Stomach (tissue), 8 donors: ENCODE measurements at regions not wholly inside any gene's neighbourhood (a gene's known extent, or its start where the extent isn't known, plus 50 kb on each side); places are given as distances from the start of the nearest gene placed in this dataset.

Experiments used
- DNase-seq, 2 donors: peaks; one replicate each; pipeline versions ENCODE4 v3.0.0 to v3.0.0-alpha.2; 2013 to 2019
- H3K27ac ChIP-seq, 5 donors: fragments of 200-600 bp in 4 of 5; sonication (generic) in 4 of 5; one replicate each; pipeline ENCODE4 v1.5.1; 2013 to 2019; ENCODE audit warnings: mild to moderate bottlenecking in 1 of 5, moderate library complexity in 1 of 5
- H3K27me3 ChIP-seq, 3 donors: fragments of 200-600 bp; sonication (generic); one replicate each; pipeline ENCODE4 v1.5.1; 2017 to 2019; ENCODE audit warnings: mixed run types in 1 of 3
- H3K36me3 ChIP-seq, 4 donors: fragments of 200-600 bp; sonication (generic); 1 replicate in 3 of 4; 2 replicates in 1 of 4; pipeline ENCODE4 v1.5.1; 2016 to 2019
- H3K4me1 ChIP-seq, 4 donors: fragments of 200-600 bp; sonication (generic); one replicate each; pipeline ENCODE4 v1.5.1; 2016 to 2019
- H3K4me3 ChIP-seq, 4 donors: fragments of 200-600 bp; sonication (generic) in 3 of 4; one replicate each; pipeline ENCODE4 v1.5.1; 2016 to 2019; ENCODE audit warnings: mild to moderate bottlenecking in 1 of 4
- H3K9me3 ChIP-seq, 4 donors: fragments of 200-600 bp; sonication (generic); one replicate each; pipeline ENCODE4 v1.5.1; 2016 to 2019
- EP300 ChIP-seq: sonication (generic); formaldehyde crosslinking; IDR thresholded peaks from one replicate; pipeline ENCODE4 v1.6.1; 2017; ENCODE audit warnings: antibody characterized with exemption
- POLR2A ChIP-seq, 4 donors: fragments of 450-650 bp; IDR thresholded peaks; one replicate each; pipeline ENCODE4 v1.6.1; 2016; ENCODE audit warnings: antibody characterized with exemption in 4 of 4, control low read depth in 2 of 4, mild to moderate bottlenecking in 1 of 4, moderate library complexity in 1 of 4
- POLR2AphosphoS5 ChIP-seq, 3 donors: sonication (generic); formaldehyde crosslinking; IDR thresholded peaks; one replicate each; pipeline ENCODE4 v1.6.1; 2016; ENCODE audit warnings: antibody characterized with exemption in 3 of 3
- WGBS, 5 donors: extraction: QIAGEN DNeasy Blood & Tissue Kit in 3 of 5; methylation state at CpG; one replicate each; pipeline versions ENCODE4 v1.1.5 to v1.1.7; 2013 to 2018; 5-methylcytosine and 5-hydroxymethylcytosine counted together
- intact Hi-C: fragments of 100-400 bp; cut with DNase I; formaldehyde crosslinking; loops from one replicate; pipeline ENCODE4 v1.15.1; 2023; ENCODE audit warnings: low total_unique reads
- TF ChIP-seq, protein P1 (sequence below), 7 experiments: fragments of 450-650 bp in 4 of 7; fragments of 200-600 bp in 3 of 7; sonication (generic) in 3 of 7; IDR thresholded peaks; one replicate each; pipeline ENCODE4 v1.5.1; 2016 to 2019; ENCODE audit warnings: antibody characterized with exemption in 7 of 7, control low read depth in 2 of 7, mild to moderate bottlenecking in 1 of 7
- donor health status: healthy with polysubstance abuse.
- donor health status: Bipolar disorder and iron deficiency.
- donor health status: healthy.

DNA sequence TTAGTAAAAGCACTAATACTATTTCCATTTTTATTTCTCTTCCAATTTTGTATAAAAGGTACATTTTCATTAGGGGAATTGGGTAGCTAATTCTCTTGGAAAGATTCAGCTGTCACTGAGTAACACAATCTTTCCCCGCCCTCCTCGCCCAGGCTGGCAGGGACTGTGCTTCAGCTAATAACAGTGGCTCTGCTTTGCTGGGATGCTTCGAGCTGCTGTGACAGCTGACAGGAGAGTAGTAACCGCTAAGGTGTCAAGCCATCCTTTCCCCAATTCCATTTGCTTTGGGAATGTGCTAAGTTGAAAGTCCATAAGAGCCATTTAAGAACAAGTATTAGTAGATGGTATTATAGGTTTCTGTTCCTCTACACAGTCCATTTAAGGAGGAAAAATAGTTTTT, 106.7 kb upstream of the NRIP1 start:
- WGBS, 5 donors, result 70 to 90% (median 80%) methylated on average over 4 of the region's 4 CpGs
- Histone ChIP-seq H3K36me3 (no peaks in the 10 kb centered on the region), H3K9me3 (no peaks in the 10 kb centered on the region), H3K27me3 (no peaks in the 10 kb centered on the region), H3K27ac (no peak overlapping the region), H3K4me1 (no peaks in the 10 kb centered on the region), H3K4me3 (no peak overlapping the region)
- intact Hi-C loops, result no loop called here
- TF ChIP-seq, protein P1, sequence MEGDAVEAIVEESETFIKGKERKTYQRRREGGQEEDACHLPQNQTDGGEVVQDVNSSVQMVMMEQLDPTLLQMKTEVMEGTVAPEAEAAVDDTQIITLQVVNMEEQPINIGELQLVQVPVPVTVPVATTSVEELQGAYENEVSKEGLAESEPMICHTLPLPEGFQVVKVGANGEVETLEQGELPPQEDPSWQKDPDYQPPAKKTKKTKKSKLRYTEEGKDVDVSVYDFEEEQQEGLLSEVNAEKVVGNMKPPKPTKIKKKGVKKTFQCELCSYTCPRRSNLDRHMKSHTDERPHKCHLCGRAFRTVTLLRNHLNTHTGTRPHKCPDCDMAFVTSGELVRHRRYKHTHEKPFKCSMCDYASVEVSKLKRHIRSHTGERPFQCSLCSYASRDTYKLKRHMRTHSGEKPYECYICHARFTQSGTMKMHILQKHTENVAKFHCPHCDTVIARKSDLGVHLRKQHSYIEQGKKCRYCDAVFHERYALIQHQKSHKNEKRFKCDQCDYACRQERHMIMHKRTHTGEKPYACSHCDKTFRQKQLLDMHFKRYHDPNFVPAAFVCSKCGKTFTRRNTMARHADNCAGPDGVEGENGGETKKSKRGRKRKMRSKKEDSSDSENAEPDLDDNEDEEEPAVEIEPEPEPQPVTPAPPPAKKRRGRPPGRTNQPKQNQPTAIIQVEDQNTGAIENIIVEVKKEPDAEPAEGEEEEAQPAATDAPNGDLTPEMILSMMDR (IDR thresholded peaks at IDR 0.05), result no peak
- no peak for TF ChIP-seq POLR2AphosphoS5 (IDR thresholded peaks at IDR 0.05)
- no peak for TF ChIP-seq POLR2A (IDR thresholded peaks at IDR 0.05)
- no peak for TF ChIP-seq EP300
- no peak for DNase-seq

DNA sequence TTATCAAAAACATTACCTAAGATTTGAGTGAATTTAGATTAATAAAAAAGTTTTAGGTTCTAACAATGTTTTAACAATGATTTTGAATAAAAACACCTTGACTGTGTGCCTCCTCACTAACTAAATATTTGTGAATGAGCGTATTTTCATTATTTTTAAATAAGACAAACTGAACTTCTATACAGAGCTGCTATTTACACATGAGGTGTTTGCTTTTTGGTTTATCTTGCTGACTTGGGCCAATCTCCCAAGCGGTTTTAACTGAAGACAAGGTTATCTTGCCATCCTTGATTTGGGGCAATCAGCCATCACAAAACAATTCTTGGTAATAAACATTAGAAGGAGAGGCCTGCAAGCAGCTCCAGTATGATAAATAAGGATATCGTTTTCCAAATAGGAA, 108.2 kb upstream of the NRIP1 start:
- Histone ChIP-seq H3K27me3 (no peaks in the 10 kb centered on the region), H3K9me3 (no peaks in the 10 kb centered on the region), H3K4me3 (no peak overlapping the region), H3K36me3 (no peaks in the 10 kb centered on the region), H3K27ac (no peak overlapping the region), H3K4me1 (no peaks in the 10 kb centered on the region)
- no peak for DNase-seq
- 21 to 45% (median 32%) methylated on average over 3 of the region's 3 CpGs for WGBS, 5 donors
- no peak for TF ChIP-seq EP300
- TF ChIP-seq POLR2AphosphoS5 (IDR thresholded peaks at IDR 0.05), result no peak
- TF ChIP-seq POLR2A (IDR thresholded peaks at IDR 0.05), result no peak
- TF ChIP-seq, protein P1 (IDR thresholded peaks at IDR 0.05), result no peak
- intact Hi-C loops, result no loop called here

DNA sequence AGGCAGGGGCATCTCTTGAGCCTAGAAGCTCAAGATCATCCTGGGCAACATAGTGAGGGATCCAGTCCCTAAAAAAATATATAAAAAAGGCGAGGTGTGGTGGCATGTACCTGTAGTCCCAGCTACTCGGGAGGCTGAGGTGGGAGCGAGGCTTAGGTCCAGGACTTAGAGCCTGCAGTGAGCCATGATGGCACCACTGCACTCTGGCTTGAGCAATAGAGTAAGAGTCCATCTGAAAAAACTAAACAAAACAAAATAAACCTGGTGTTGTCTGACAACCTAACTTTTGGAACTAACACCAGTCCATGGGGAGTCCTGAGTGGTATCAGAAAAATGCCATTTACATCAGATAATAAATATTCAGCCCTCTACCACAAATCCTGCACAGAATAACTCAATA, 110.1 kb upstream of the NRIP1 start:
- 87 to 99% (median 97%) methylated on average over 3 of the region's 3 CpGs for WGBS, 5 donors
- intact Hi-C loops, result no loop called here
- Histone ChIP-seq H3K4me1 (no peaks in the 10 kb centered on the region), H3K36me3 (no peaks in the 10 kb centered on the region), H3K27ac (no peak overlapping the region), H3K9me3 (no peaks in the 10 kb centered on the region), H3K27me3 (no peaks in the 10 kb centered on the region), H3K4me3 (no peak overlapping the region)
- DNase-seq, result no peak
- TF ChIP-seq POLR2A (IDR thresholded peaks at IDR 0.05), result no peak
- no peak for TF ChIP-seq POLR2AphosphoS5 (IDR thresholded peaks at IDR 0.05)
- TF ChIP-seq, protein P1 (IDR thresholded peaks at IDR 0.05), result no peak
- no peak for TF ChIP-seq EP300

DNA sequence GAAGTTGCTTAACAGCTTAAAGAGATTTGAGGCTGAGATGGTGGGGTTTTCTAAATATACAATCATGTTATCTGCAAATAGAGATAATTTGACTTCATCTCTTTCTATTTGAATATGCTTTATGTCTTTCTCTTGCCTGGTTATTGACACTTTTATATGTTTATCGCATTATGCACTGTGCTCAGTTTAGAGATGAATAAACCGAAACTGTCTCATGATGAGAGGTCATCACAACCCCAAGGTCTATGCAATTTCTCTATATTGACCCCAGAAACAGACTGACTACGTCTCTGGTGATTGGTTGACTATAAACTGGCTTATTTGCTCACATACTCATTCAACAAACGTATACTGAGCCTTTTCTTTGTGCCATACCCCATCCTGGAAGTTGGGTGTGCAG, 117.9 kb upstream of the NRIP1 start:
- 71 to 85% (median 82%) methylated on average over 4 of the region's 4 CpGs for WGBS, 5 donors
- TF ChIP-seq POLR2AphosphoS5 (IDR thresholded peaks at IDR 0.05) (no peak), EP300 (no peak), POLR2A (IDR thresholded peaks at IDR 0.05) (no peak)
- TF ChIP-seq, protein P1 (IDR thresholded peaks at IDR 0.05), result no peak
- Histone ChIP-seq H3K4me1 (no peaks in the 10 kb centered on the region), H3K36me3 (no peaks in the 10 kb centered on the region), H3K4me3 (no peak overlapping the region), H3K9me3 (no peaks in the 10 kb centered on the region), H3K27ac (no peak overlapping the region), H3K27me3 (no peaks in the 10 kb centered on the region)
- intact Hi-C loops, result no loop called here
- DNase-seq, result no peak
